Thyroid gland (tissue), 4 donors: ENCODE measurements at regions not wholly inside any gene's neighbourhood (a gene's known extent, or its start where the extent isn't known, plus 50 kb on each side); places are given as distances from the start of the nearest gene placed in this dataset.

Source experiments
- CTCF ChIP-seq, 6 experiments: fragments of 200-600 bp in 3 of 6; fragments of 450-650 bp in 3 of 6; sonication (generic) in 3 of 6; IDR thresholded peaks; one replicate each; pipeline ENCODE4 v1.5.1; 2016 to 2019; ENCODE audit warnings: antibody characterized with exemption in 6 of 6, mild to moderate bottlenecking in 2 of 6, inconsistent platforms in 1 of 6, moderate library complexity in 1 of 6
- POLR2A ChIP-seq, 2 donors: fragments of 450-650 bp; IDR thresholded peaks; one replicate each; pipeline ENCODE4 v1.6.1; 2017; ENCODE audit warnings: antibody characterized with exemption in 2 of 2, mild to moderate bottlenecking in 2 of 2, moderate library complexity in 1 of 2

GRCh38 chr1:234765672-234766071 lies 155.7 kb upstream of the IRF2BP2 start:
- TF ChIP-seq POLR2A (IDR thresholded peaks at IDR 0.05) = no peak
- no peak for TF ChIP-seq CTCF (IDR thresholded peaks at IDR 0.05)
